HCT116 (cell line): ENCODE measurements at regions not wholly inside any gene's neighbourhood (a gene's known extent, or its start where the extent isn't known, plus 50 kb on each side); places are given as distances from the start of the nearest gene placed in this dataset.

Experiments
- ATAC-seq: fragments of 200-7000 bp; cut with Tn5 transposase; 2 replicates; pipeline ENCODE4 v1.9.1; 2020; ENCODE audit warnings: mild to moderate bottlenecking, moderate library complexity
- BruUV-seq: library from RNA; stranded (reverse); fragments of 400-500 nt; replicated peaks from 2 replicates; lab custom pipeline; 2021; lab: Mats Ljungman, UMichigan
- CTCF ChIA-PET: fragments of 300-600 bp; sonication (Branson Sonifier 250); formaldehyde crosslinking; loops from one replicate; lab custom pipeline; 2021; ENCODE audit warnings: antibody characterized with exemption; lab: Charles Lee
- POLR2A ChIA-PET: fragments of 300-600, 350-600 bp; sonication (Branson Sonifier 250); formaldehyde crosslinking; loops from one replicate; lab custom pipeline; 2021; ENCODE audit warnings: antibody characterized with exemption; lab: Charles Lee
- RAD21 ChIA-PET, 2 experiments: fragments of 300-600 bp; sonication (Branson Sonifier 250); formaldehyde crosslinking; loops; one replicate each; lab custom pipeline; 2023; ENCODE audit warnings: low total read pairs in 2 of 2; ENCODE audit not compliant: uncharacterized antibody in 2 of 2, unreplicated experiment in 2 of 2, low non-redundant PET in 1 of 2; lab: Charles Lee
- DNase-seq: peaks from one replicate; pipeline ENCODE4 v3.0.0-alpha.2; 2010; ENCODE audit warnings: low read depth, low spot score
- H2AFZ ChIP-seq: fragments of 200-600 bp; shearing (Covaris generic), sonication (generic); 2 replicates; pipeline ENCODE4 v1.6.1; 2017; ENCODE audit warnings: low read depth, mixed run types, mixed read lengths, antibody characterized with exemption, low read length; ENCODE audit not compliant: poor library complexity, severe bottlenecking
- H3K27ac ChIP-seq: 2 replicates; pipeline ENCODE4 v1.5.1; 2012; ENCODE audit warnings: low read depth, low read length
- H3K27me3 ChIP-seq: fragments of 200-600 bp; sonication (generic); 2 replicates; pipeline ENCODE4 v1.6.1; 2016; ENCODE audit warnings: mixed run types, low read length, mixed read lengths; ENCODE audit not compliant: insufficient read depth
- H3K36me3 ChIP-seq, 2 experiments: fragments of 200-500 bp in 1 of 2; fragments of 200-600 bp in 1 of 2; sonication (Bioruptor generic) in 1 of 2; sonication (generic) in 1 of 2; 2 replicates each; pipeline versions ENCODE4 v1.5.1 to v1.6.1; 2014 to 2016; ENCODE audit warnings: low read length in 2 of 2, inconsistent platforms in 1 of 2, mixed read lengths in 1 of 2, mixed run types in 1 of 2; ENCODE audit not compliant: insufficient read depth in 2 of 2, control insufficient read depth in 1 of 2
- H3K4me1 ChIP-seq, 2 experiments: fragments of 200-600 bp in 1 of 2; sonication (generic) in 1 of 2; 2 replicates each; pipeline versions ENCODE4 v1.5.1 to v1.6.1; 2012 to 2017; ENCODE audit warnings: low read length in 2 of 2, inconsistent platforms in 1 of 2, mild to moderate bottlenecking in 1 of 2, mixed read lengths in 1 of 2, mixed run types in 1 of 2, moderate library complexity in 1 of 2; ENCODE audit not compliant: insufficient read depth in 2 of 2, control insufficient read depth in 1 of 2
- H3K4me2 ChIP-seq: fragments of 200-600 bp; sonication (generic); 2 replicates; pipeline ENCODE4 v1.6.1; 2017; ENCODE audit warnings: mixed run types, low read length, mixed read lengths
- H3K4me3 ChIP-seq, 2 experiments: fragments of 200-600 bp in 1 of 2; sonication (generic) in 1 of 2; replicated peaks in 1 of 2; 2 replicates each; pipeline ENCODE4 v1.5.1; 2011 to 2016; ENCODE audit warnings: low read length in 2 of 2, control low read depth in 1 of 2, low read depth in 1 of 2, mild to moderate bottlenecking in 1 of 2, mixed read lengths in 1 of 2, mixed run types in 1 of 2
- H3K79me2 ChIP-seq: fragments of 200-600 bp; sonication (generic); 2 replicates; pipeline ENCODE4 v1.6.1; 2017; ENCODE audit warnings: mild to moderate bottlenecking, mixed run types, low read length, moderate library complexity, mixed read lengths; ENCODE audit not compliant: insufficient read depth
- H3K9ac ChIP-seq: fragments of 200-600 bp; sonication (generic); 2 replicates; pipeline ENCODE4 v1.6.1; 2016; ENCODE audit warnings: low read length, mixed read lengths
- H3K9me2 ChIP-seq: fragments of 200-600 bp; sonication (generic), shearing (Covaris generic); 2 replicates; pipeline ENCODE4 v1.6.1; 2017; ENCODE audit warnings: mixed run types, mild to moderate bottlenecking, moderate library complexity; ENCODE audit not compliant: insufficient read depth
- H3K9me3 ChIP-seq, 2 experiments: fragments of 200-500 bp in 1 of 2; fragments of 200-600 bp in 1 of 2; sonication (Bioruptor generic) in 1 of 2; sonication (generic) in 1 of 2; 2 replicates each; pipeline ENCODE4 v1.6.1; 2014 to 2017; ENCODE audit warnings: low read length in 2 of 2, mixed read lengths in 2 of 2, inconsistent platforms in 1 of 2, low read depth in 1 of 2, mild to moderate bottlenecking in 1 of 2, mixed run types in 1 of 2, moderate library complexity in 1 of 2; ENCODE audit not compliant: control insufficient read depth in 1 of 2, insufficient read depth in 1 of 2
- H4K20me1 ChIP-seq: fragments of 200-600 bp; sonication (generic), shearing (Covaris generic); 2 replicates; pipeline ENCODE4 v1.6.1; 2017; ENCODE audit warnings: mixed run types, mild to moderate bottlenecking, moderate library complexity; ENCODE audit not compliant: insufficient read depth
- MAX ChIP-seq: IDR thresholded peaks from 2 replicates; pipeline ENCODE4 v1.6.1; 2012
- POLR2A ChIP-seq: IDR thresholded peaks from 2 replicates; pipeline ENCODE4 v1.7.0; 2011; ENCODE audit warnings: borderline replicate concordance; ENCODE audit not compliant: insufficient read depth, insufficient read length; ENCODE audit errors: extremely low read depth
- RAD21 ChIP-seq: IDR thresholded peaks from 2 replicates; pipeline ENCODE4 v1.6.1; 2012; ENCODE audit warnings: low read depth, mild to moderate bottlenecking
- SIN3A ChIP-seq: IDR thresholded peaks from 2 replicates; pipeline ENCODE4 v1.6.1; 2012; ENCODE audit warnings: low read depth
- SP1 ChIP-seq: IDR thresholded peaks from 2 replicates; pipeline ENCODE4 v1.6.1; 2012; ENCODE audit warnings: low read depth
- YY1 ChIP-seq: IDR thresholded peaks from 2 replicates; pipeline ENCODE4 v1.6.1; 2011; ENCODE audit warnings: low read length, low read depth, moderate library complexity, mild to moderate bottlenecking; ENCODE audit not compliant: insufficient replicate concordance; ENCODE audit errors: extremely low read depth
- ZFX ChIP-seq: fragments of 450-650 bp; IDR thresholded peaks from 2 replicates; pipeline ENCODE4 v1.6.1; 2017
- intact Hi-C: fragments of 100-400 bp; cut with micrococcal nuclease; formaldehyde crosslinking; loops from 2 replicates; pipeline ENCODE4 v1.10.0; 2022

DNA sequence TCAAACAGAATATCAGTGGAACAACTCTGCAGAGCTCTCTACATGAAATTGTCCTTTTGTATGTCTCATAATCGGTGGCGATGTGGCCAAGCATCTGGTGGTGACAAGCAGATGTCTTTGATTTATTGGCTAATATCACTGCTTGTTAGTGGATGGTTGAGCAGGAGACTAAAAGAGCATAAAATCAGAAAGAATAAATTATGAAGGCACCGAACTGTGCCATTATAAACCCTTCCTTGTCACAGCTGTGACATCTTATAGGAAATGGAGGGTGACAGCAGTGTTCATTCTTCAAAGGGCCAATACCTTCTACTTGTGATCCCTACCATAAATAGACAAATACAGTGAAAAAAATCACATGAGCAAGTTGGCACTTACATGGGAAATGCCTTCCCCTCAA is 1404.3 kb downstream of the MAT2B start:
- CTCF ChIA-PET, result no interaction called here
- no TSS peak for BruUV-seq

DNA sequence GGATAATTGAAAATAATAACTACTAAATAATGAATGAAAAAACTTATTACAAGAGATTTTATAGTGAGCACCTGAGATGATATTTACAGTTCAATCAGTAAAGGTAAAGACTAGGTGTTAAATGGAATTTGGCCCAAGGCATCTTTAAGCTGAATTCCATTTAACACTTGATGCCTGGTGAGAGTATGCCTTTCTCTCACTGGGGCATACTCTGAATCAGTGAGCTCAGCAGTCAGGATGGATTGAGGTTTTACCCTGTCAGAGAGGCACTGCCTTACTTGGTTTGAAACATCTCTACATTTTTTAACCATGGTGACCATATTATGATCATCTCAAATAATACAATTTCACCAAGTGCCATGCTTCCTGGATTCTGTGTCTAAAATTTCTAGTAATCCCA is 1416.3 kb downstream of the MAT2B start:
- Histone ChIP-seq H3K9me3 (peaks cover 2 to 12% of the 10 kb centered on the region in 2 experiments; a peak in 2 of 4 replicates), H3K79me2 (no peaks in the 10 kb centered on the region), H3K9ac (no peak overlapping the region), H3K27me3 (no peaks in the 10 kb centered on the region), H3K4me3 (no peak overlapping the region), H3K4me1 (no peaks in the 10 kb centered on the region), H3K9me2 (no peaks in the 10 kb centered on the region), H3K36me3 (no peaks in the 10 kb centered on the region), H4K20me1 (no peaks in the 10 kb centered on the region), H3K4me2 (no peak overlapping the region), H2AFZ (no peak overlapping the region), H3K27ac (no peak overlapping the region)
- no peak for ATAC-seq
- no TSS peak for BruUV-seq
- ChIA-PET POLR2A (no interaction called here), RAD21 (no interaction called here), CTCF (no interaction called here)
- intact Hi-C loops, result no loop called here
- TF ChIP-seq SP1, result no peak
- no peak for DNase-seq

More for the DNA sequence above, 1404.3 kb downstream of the MAT2B start:
- no peak for ATAC-seq
- no peaks in the 10 kb centered on the region for H3K27me3 ChIP-seq
- H3K36me3 ChIP-seq, result no peaks in the 10 kb centered on the region
- ChIA-PET POLR2A (no interaction called here), RAD21 (no interaction called here)
- no peak overlapping the region for H3K27ac ChIP-seq
- H3K9me2 ChIP-seq, result no peaks in the 10 kb centered on the region
- H2AFZ ChIP-seq, result no peak overlapping the region
- no peaks in the 10 kb centered on the region for H3K79me2 ChIP-seq
- no peaks in the 10 kb centered on the region for H3K4me1 ChIP-seq
- no peak for TF ChIP-seq MAX
- no peak for TF ChIP-seq POLR2A
- no peak for TF ChIP-seq SIN3A
- TF ChIP-seq ZFX, result no peak
- no peak for TF ChIP-seq YY1
- TF ChIP-seq RAD21, result no peak
- TF ChIP-seq, all 23 proteins: peak for 0
- intact Hi-C loops, result no loop called here
- no peak for DNase-seq
- no peak overlapping the region for H3K9ac ChIP-seq
- no peak overlapping the region for H3K4me3 ChIP-seq
- H4K20me1 ChIP-seq, result no peaks in the 10 kb centered on the region; the same call in 1 of the 2 replicates
- peaks cover 0 to 18% of the 10 kb centered on the region in 2 experiments; a peak in 3 of 4 replicates for H3K9me3 ChIP-seq
- no peak overlapping the region for H3K4me2 ChIP-seq
